GM20000 (cell line): ENCODE measurements at regions not wholly inside any gene's neighbourhood (a gene's known extent, or its start where the extent isn't known, plus 50 kb on each side); places are given as distances from the start of the nearest gene placed in this dataset.

Experiments used
- DNase-seq: peaks from one replicate; pipeline ENCODE4 v3.0.0; 2012; ENCODE audit warnings: low spot score
- CTCF ChIP-seq: IDR thresholded peaks from 2 replicates; pipeline ENCODE4 v1.5.1; 2012; ENCODE audit warnings: mild to moderate bottlenecking, control low read depth; ENCODE audit errors: extremely low read depth, missing control alignments

- TF ChIP-seq CTCF = no peak
- no peak for DNase-seq
Measured at GRCh38 chr2:129438501-129439057, 540.9 kb upstream of the RAB6C start.

- no peak for DNase-seq
- no peak for TF ChIP-seq CTCF
Measured at GRCh38 chr2:129439406-129440302, 539.8 kb upstream of the RAB6C start.

- TF ChIP-seq CTCF = no peak
- DNase-seq = no peak
Measured at GRCh38 chr2:129441610-129442009, 537.9 kb upstream of the RAB6C start.

- no peak for DNase-seq
- no peak for TF ChIP-seq CTCF
Measured at GRCh38 chr2:129443235-129443864, 536.1 kb upstream of the RAB6C start.

GRCh38 chr2:129443865-129444739 is 535.4 kb upstream of the RAB6C start:
- no peak for TF ChIP-seq CTCF
- no peak for DNase-seq

- no peak for DNase-seq
- no peak for TF ChIP-seq CTCF
Measured at GRCh38 chr2:129444751-129445150, 534.7 kb upstream of the RAB6C start.
